OCI-LY7 (cell line): ENCODE measurements at regions not wholly inside any gene's neighbourhood (a gene's known extent, or its start where the extent isn't known, plus 50 kb on each side); places are given as distances from the start of the nearest gene placed in this dataset.

Source experiments
- EZH2phosphoT487 ChIP-seq: fragments of 200-600 bp; sonication (generic); IDR thresholded peaks from 2 replicates; pipeline ENCODE4 v1.6.1; 2018; ENCODE audit warnings: low read depth, borderline replicate concordance, mild to moderate bottlenecking, mixed run types, antibody characterized with exemption, low read length, moderate library complexity, mixed read lengths
- TF ChIP-seq, protein P1 (sequence below): fragments of 200-600 bp; sonication (generic); conservative IDR thresholded peaks from 2 replicates; pipeline ENCODE4 v1.5.1; 2014; ENCODE audit warnings: mild to moderate bottlenecking, antibody characterized with exemption, low read length, moderate library complexity, mixed read lengths

DNA sequence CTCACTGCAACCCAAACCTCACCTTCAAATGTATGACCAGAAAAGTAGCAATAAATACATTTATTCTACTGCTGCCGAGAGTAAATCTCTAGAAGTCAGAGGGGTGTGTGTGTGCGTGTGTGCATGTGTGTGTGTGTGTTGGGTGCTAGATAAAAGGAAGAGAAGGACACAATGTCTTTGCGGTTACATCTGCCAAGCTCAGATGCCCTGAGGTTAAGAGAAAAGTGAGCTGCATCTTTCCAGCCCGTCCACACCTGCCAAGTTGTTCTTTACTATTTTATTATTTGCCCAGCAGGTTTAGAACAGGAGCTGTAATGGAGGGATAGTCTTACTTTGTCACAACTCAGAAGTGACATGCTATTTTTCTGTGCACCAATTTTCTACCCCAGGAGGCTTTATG lies 54.5 kb upstream of the ANKFN1 start:
- TF ChIP-seq, protein P1, sequence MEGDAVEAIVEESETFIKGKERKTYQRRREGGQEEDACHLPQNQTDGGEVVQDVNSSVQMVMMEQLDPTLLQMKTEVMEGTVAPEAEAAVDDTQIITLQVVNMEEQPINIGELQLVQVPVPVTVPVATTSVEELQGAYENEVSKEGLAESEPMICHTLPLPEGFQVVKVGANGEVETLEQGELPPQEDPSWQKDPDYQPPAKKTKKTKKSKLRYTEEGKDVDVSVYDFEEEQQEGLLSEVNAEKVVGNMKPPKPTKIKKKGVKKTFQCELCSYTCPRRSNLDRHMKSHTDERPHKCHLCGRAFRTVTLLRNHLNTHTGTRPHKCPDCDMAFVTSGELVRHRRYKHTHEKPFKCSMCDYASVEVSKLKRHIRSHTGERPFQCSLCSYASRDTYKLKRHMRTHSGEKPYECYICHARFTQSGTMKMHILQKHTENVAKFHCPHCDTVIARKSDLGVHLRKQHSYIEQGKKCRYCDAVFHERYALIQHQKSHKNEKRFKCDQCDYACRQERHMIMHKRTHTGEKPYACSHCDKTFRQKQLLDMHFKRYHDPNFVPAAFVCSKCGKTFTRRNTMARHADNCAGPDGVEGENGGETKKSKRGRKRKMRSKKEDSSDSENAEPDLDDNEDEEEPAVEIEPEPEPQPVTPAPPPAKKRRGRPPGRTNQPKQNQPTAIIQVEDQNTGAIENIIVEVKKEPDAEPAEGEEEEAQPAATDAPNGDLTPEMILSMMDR: no peak
- no peak for TF ChIP-seq EZH2phosphoT487
